SK-N-SH (cell line): ENCODE measurements at regions not wholly inside any gene's neighbourhood (a gene's known extent, or its start where the extent isn't known, plus 50 kb on each side); places are given as distances from the start of the nearest gene placed in this dataset.

ENCODE experiments used
- CTCF ChIA-PET: fragments of 300-600, 350-600 bp; formaldehyde crosslinking; extraction: SDS; loops from one replicate; lab custom pipeline; 2021; lab: Yijun Ruan, JAX
- POLR2A ChIA-PET: fragments of 350-600 bp; sonication (Branson Sonifier 250); formaldehyde crosslinking; extraction: SDS; loops from one replicate; lab custom pipeline; 2020; ENCODE audit warnings: antibody characterized with exemption, inconsistent platforms; lab: Yijun Ruan, JAX
- DNase-seq: peaks from one replicate; pipeline ENCODE4 v3.0.0; 2012
- H2AFZ ChIP-seq: fragments of 200-600 bp; sonication (generic); 2 replicates; pipeline ENCODE4 v1.8.1; 2016; ENCODE audit warnings: antibody characterized with exemption, mild to moderate bottlenecking, low read depth
- H3F3A ChIP-seq: fragments of 200-600 bp; sonication (generic); replicated peaks from 2 replicates; pipeline ENCODE3; 2016; ENCODE audit warnings: antibody characterized with exemption, mild to moderate bottlenecking; ENCODE audit not compliant: insufficient read depth
- H3K27ac ChIP-seq, 2 experiments: fragments of 200-500 bp in 1 of 2; fragments of 200-600 bp in 1 of 2; sonication (Bioruptor generic) in 1 of 2; sonication (generic), shearing (Covaris generic) in 1 of 2; 2 replicates each; pipeline versions ENCODE4 v1.5.1 to v1.6.1; 2014 to 2016; ENCODE audit warnings: low read depth in 2 of 2, inconsistent platforms in 1 of 2, low read length in 1 of 2, mild to moderate bottlenecking in 1 of 2, mixed read lengths in 1 of 2
- H3K27me3 ChIP-seq: fragments of 200-600 bp; sonication (generic), shearing (Covaris generic); 2 replicates; pipeline ENCODE4 v1.6.1; 2016; ENCODE audit warnings: mixed run types; ENCODE audit not compliant: insufficient read depth
- H3K36me3 ChIP-seq, 2 experiments: fragments of 200-500 bp in 1 of 2; fragments of 200-600 bp in 1 of 2; sonication (Bioruptor generic) in 1 of 2; sonication (generic) in 1 of 2; replicated peaks in 1 of 2; 2 replicates each; pipeline versions ENCODE3 to v1.5.1; 2014 to 2016; ENCODE audit warnings: low read length in 1 of 2, mild to moderate bottlenecking in 1 of 2; ENCODE audit not compliant: insufficient read depth in 2 of 2, control insufficient read depth in 1 of 2
- H3K4me1 ChIP-seq, 2 experiments: fragments of 200-500 bp in 1 of 2; fragments of 200-600 bp in 1 of 2; sonication (Bioruptor generic) in 1 of 2; sonication (generic), shearing (Covaris generic) in 1 of 2; 2 replicates each; pipeline versions ENCODE4 v1.5.1 to v1.6.1; 2014 to 2016; ENCODE audit warnings: low read depth in 1 of 2, low read length in 1 of 2, mixed run types in 1 of 2; ENCODE audit not compliant: insufficient read depth in 2 of 2, control insufficient read depth in 1 of 2
- H3K4me2 ChIP-seq: fragments of 200-600 bp; sonication (generic), shearing (Covaris generic); 2 replicates; pipeline ENCODE4 v1.6.1; 2017; ENCODE audit warnings: mixed run types
- H3K4me3 ChIP-seq, 2 experiments: fragments of 200-500 bp in 1 of 2; fragments of 200-600 bp in 1 of 2; sonication (Bioruptor generic) in 1 of 2; sonication (generic), shearing (Covaris generic) in 1 of 2; 2 replicates each; pipeline versions ENCODE4 v1.5.1 to v1.8.1; 2014 to 2016; ENCODE audit warnings: low read depth in 2 of 2, inconsistent platforms in 1 of 2, low read length in 1 of 2, mild to moderate bottlenecking in 1 of 2, mixed read lengths in 1 of 2, moderate library complexity in 1 of 2
- H3K79me2 ChIP-seq: fragments of 200-600 bp; sonication (generic); 2 replicates; pipeline ENCODE4 v1.8.1; 2017; ENCODE audit warnings: mild to moderate bottlenecking; ENCODE audit not compliant: insufficient read depth
- H3K9ac ChIP-seq: fragments of 200-600 bp; sonication (generic); 2 replicates; pipeline ENCODE4 v1.6.1; 2017; ENCODE audit warnings: mixed run types
- H3K9me2 ChIP-seq: fragments of 200-600 bp; sonication (generic); 2 replicates; pipeline ENCODE4 v1.6.1; 2017; ENCODE audit warnings: mixed run types
- H3K9me3 ChIP-seq: fragments of 200-600 bp; sonication (generic); 2 replicates; pipeline ENCODE4 v1.6.1; 2017; ENCODE audit warnings: mixed run types, mild to moderate bottlenecking, moderate library complexity
- H4K20me1 ChIP-seq: fragments of 200-600 bp; sonication (generic); 2 replicates; pipeline ENCODE4 v1.6.1; 2017; ENCODE audit warnings: mild to moderate bottlenecking, mixed run types; ENCODE audit not compliant: insufficient read depth
- CHD2 ChIP-seq: fragments of 150-350 bp; IDR thresholded peaks from 2 replicates; pipeline ENCODE4 v1.6.1; 2018; ENCODE audit warnings: low read length; ENCODE audit not compliant: partially characterized antibody
- EP300 ChIP-seq, 2 experiments: IDR thresholded peaks; 2 replicates each; pipeline versions ENCODE4 v1.4.0 to v1.6.1; 2012; ENCODE audit warnings: borderline replicate concordance in 1 of 2, low read depth in 1 of 2, low read length in 1 of 2
- EZH2phosphoT487 ChIP-seq: fragments of 200-600 bp; sonication (generic); IDR thresholded peaks from 2 replicates; pipeline ENCODE4 v1.6.1; 2017; ENCODE audit warnings: low read depth, mixed run types, mild to moderate bottlenecking, antibody characterized with exemption, moderate library complexity, borderline replicate concordance
- FOXM1 ChIP-seq: IDR thresholded peaks from 2 replicates; pipeline ENCODE4 v1.4.0; 2012; ENCODE audit warnings: low read depth, mild to moderate bottlenecking
- GABPA ChIP-seq: IDR thresholded peaks from 2 replicates; pipeline ENCODE4 v1.4.0; 2012; ENCODE audit warnings: low read depth, mild to moderate bottlenecking
- JUND ChIP-seq: IDR thresholded peaks from 2 replicates; pipeline ENCODE4 v1.4.0; 2012
- MEF2A ChIP-seq: IDR thresholded peaks from 2 replicates; pipeline ENCODE4 v1.4.0; 2012; ENCODE audit warnings: low read depth, borderline replicate concordance
- NRF1 ChIP-seq: IDR thresholded peaks from 2 replicates; pipeline ENCODE4 v1.6.1; 2012; ENCODE audit warnings: low read depth, mild to moderate bottlenecking, low read length
- POLR2AphosphoS5 ChIP-seq: IDR thresholded peaks from 2 replicates; pipeline ENCODE4 v1.6.1; 2012; ENCODE audit warnings: low read depth, low read length
- RXRA ChIP-seq: IDR thresholded peaks from 2 replicates; pipeline ENCODE4 v1.4.0; 2012; ENCODE audit warnings: low read depth, mild to moderate bottlenecking, borderline replicate concordance
- SMC3 ChIP-seq: IDR thresholded peaks from 2 replicates; pipeline ENCODE4 v1.6.1; 2012; ENCODE audit warnings: low read depth, low read length, improper control_type of control experiment
- TAF1 ChIP-seq: IDR thresholded peaks from 2 replicates; pipeline ENCODE4 v1.6.1; 2012; ENCODE audit warnings: low read depth, mild to moderate bottlenecking, low read length, moderate library complexity, borderline replicate concordance
- TCF12 ChIP-seq: IDR thresholded peaks from 2 replicates; pipeline ENCODE4 v1.4.0; 2012
- TEAD4 ChIP-seq: IDR thresholded peaks from 2 replicates; pipeline ENCODE4 v1.4.0; 2012; ENCODE audit warnings: mild to moderate bottlenecking, borderline replicate concordance; ENCODE audit not compliant: insufficient read depth
- TF ChIP-seq, protein P1 (sequence below): IDR thresholded peaks from 2 replicates; pipeline ENCODE4 v1.6.1; 2012; ENCODE audit warnings: mild to moderate bottlenecking, low read depth, low read length, moderate library complexity
- TF ChIP-seq, protein P2 (sequence below): fragments of 200-600 bp; sonication (generic); IDR thresholded peaks from 2 replicates; pipeline ENCODE4 v1.6.1; 2017; ENCODE audit warnings: antibody characterized with exemption, mild to moderate bottlenecking, moderate library complexity
- TF ChIP-seq, protein P3 (sequence below): IDR thresholded peaks from 2 replicates; pipeline ENCODE4; 2012
- TF ChIP-seq, protein P4 (sequence below): fragments of 150-350 bp; IDR thresholded peaks from 2 replicates; pipeline ENCODE4 v1.6.1; 2016; ENCODE audit warnings: mild to moderate bottlenecking, low read depth, low read length

DNA sequence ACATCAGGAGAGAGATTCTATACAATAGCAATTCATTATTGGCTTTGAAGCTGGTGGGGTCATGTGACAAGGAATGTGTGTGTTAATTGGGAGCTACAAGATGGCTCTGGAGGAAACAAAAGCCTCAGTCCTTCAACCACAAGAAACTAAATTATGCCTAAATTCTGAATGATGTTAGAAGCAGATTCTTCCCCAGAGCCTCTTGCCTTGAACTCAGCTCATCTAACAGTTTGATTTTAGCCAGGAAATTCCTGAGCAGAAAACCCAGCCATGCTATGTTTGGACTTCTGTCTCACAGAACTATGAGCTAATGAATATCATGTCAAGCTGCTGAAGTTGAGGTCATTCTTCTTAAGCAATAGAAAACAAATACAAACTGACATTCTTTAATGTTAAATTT is 274.7 kb downstream of the SLC6A15 start:
- Histone ChIP-seq H3K9ac (no peak overlapping the region), H3K4me1 (no peaks in the 10 kb centered on the region; a peak in 1 of 4 replicates), H3K27me3 (no peaks in the 10 kb centered on the region), H3K36me3 (no peaks in the 10 kb centered on the region), H3K9me2 (no peaks in the 10 kb centered on the region), H3K27ac (peak overlapping the region in 1 of 2 experiments; percentile 11; a peak in 1 of 4 replicates), H3F3A (peaks cover 3% of the 10 kb centered on the region), H4K20me1 (no peaks in the 10 kb centered on the region), H2AFZ (peak overlapping the region; percentile 61), H3K79me2 (no peaks in the 10 kb centered on the region), H3K4me3 (no peak overlapping the region), H3K9me3 (no peaks in the 10 kb centered on the region), H3K4me2 (no peak overlapping the region)
- no peak for DNase-seq
- CTCF ChIA-PET = interaction anchor here (0.9 to 1.2 kb wide), 2 partner anchors 22 to 38 kb away, joined by 3 to 4 read pairs; no protein-coding TSS in a partner anchor
- TF ChIP-seq, protein P1, sequence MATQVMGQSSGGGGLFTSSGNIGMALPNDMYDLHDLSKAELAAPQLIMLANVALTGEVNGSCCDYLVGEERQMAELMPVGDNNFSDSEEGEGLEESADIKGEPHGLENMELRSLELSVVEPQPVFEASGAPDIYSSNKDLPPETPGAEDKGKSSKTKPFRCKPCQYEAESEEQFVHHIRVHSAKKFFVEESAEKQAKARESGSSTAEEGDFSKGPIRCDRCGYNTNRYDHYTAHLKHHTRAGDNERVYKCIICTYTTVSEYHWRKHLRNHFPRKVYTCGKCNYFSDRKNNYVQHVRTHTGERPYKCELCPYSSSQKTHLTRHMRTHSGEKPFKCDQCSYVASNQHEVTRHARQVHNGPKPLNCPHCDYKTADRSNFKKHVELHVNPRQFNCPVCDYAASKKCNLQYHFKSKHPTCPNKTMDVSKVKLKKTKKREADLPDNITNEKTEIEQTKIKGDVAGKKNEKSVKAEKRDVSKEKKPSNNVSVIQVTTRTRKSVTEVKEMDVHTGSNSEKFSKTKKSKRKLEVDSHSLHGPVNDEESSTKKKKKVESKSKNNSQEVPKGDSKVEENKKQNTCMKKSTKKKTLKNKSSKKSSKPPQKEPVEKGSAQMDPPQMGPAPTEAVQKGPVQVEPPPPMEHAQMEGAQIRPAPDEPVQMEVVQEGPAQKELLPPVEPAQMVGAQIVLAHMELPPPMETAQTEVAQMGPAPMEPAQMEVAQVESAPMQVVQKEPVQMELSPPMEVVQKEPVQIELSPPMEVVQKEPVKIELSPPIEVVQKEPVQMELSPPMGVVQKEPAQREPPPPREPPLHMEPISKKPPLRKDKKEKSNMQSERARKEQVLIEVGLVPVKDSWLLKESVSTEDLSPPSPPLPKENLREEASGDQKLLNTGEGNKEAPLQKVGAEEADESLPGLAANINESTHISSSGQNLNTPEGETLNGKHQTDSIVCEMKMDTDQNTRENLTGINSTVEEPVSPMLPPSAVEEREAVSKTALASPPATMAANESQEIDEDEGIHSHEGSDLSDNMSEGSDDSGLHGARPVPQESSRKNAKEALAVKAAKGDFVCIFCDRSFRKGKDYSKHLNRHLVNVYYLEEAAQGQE = no peak
- no peak for TF ChIP-seq JUND
- TF ChIP-seq NRF1 = no peak
- TF ChIP-seq TEAD4 = no peak
- no peak for TF ChIP-seq POLR2AphosphoS5
- TF ChIP-seq SMC3 = no peak
- TF ChIP-seq, protein P2, sequence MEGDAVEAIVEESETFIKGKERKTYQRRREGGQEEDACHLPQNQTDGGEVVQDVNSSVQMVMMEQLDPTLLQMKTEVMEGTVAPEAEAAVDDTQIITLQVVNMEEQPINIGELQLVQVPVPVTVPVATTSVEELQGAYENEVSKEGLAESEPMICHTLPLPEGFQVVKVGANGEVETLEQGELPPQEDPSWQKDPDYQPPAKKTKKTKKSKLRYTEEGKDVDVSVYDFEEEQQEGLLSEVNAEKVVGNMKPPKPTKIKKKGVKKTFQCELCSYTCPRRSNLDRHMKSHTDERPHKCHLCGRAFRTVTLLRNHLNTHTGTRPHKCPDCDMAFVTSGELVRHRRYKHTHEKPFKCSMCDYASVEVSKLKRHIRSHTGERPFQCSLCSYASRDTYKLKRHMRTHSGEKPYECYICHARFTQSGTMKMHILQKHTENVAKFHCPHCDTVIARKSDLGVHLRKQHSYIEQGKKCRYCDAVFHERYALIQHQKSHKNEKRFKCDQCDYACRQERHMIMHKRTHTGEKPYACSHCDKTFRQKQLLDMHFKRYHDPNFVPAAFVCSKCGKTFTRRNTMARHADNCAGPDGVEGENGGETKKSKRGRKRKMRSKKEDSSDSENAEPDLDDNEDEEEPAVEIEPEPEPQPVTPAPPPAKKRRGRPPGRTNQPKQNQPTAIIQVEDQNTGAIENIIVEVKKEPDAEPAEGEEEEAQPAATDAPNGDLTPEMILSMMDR = no peak
- no peak for TF ChIP-seq GABPA
- POLR2A ChIA-PET = no interaction called here

DNA sequence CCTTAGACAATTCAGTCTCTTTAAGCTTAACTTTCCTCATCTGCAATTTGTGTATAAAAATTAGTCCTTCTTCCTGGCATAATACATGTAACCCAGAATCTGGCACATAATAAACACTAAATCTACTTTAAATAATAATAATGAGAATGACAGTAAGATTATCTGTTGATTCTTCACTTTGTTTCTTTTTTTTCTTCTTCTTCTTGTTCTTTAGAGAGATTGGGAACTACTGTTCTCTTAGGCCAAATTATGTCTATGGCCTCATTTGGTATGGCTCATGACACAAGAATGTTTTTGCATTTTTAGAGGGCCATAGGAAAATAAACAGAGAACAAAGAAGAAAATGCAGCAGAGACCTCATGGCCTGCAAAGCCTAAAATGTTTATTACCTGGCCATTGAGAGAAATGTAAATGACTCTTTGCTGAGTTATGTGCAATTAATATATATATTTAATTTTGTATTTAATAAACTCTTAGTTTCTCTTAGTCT is 275.8 kb downstream of the SLC6A15 start:
- Histone ChIP-seq H3K9me2 (no peaks in the 10 kb centered on the region), H3K9me3 (no peaks in the 10 kb centered on the region), H3K36me3 (no peaks in the 10 kb centered on the region), H3K9ac (no peak overlapping the region), H4K20me1 (no peaks in the 10 kb centered on the region), H3K27ac (no peak overlapping the region), H3K4me2 (no peak overlapping the region), H3K4me1 (peaks cover 0 to 2% of the 10 kb centered on the region in 2 experiments; a peak in 2 of 4 replicates), H3K79me2 (no peaks in the 10 kb centered on the region), H3F3A (peaks cover 3% of the 10 kb centered on the region), H3K4me3 (no peak overlapping the region), H2AFZ (no peak overlapping the region), H3K27me3 (no peaks in the 10 kb centered on the region)
- no peak for DNase-seq
- ChIA-PET CTCF (no interaction called here), POLR2A (no interaction called here)
- TF ChIP-seq EP300 (IDR thresholded peaks at IDR 0.05; ENCODE audit: borderline replicate concordance in 1 of 2, low read depth in 1 of 2, low read length in 1 of 2) (no peak), MEF2A (no peak), EZH2phosphoT487 (no peak), TAF1 (no peak), CHD2 (no peak), TEAD4 (no peak), FOXM1 (no peak), JUND (no peak), RXRA (no peak), TCF12 (no peak)
- TF ChIP-seq, protein P3, sequence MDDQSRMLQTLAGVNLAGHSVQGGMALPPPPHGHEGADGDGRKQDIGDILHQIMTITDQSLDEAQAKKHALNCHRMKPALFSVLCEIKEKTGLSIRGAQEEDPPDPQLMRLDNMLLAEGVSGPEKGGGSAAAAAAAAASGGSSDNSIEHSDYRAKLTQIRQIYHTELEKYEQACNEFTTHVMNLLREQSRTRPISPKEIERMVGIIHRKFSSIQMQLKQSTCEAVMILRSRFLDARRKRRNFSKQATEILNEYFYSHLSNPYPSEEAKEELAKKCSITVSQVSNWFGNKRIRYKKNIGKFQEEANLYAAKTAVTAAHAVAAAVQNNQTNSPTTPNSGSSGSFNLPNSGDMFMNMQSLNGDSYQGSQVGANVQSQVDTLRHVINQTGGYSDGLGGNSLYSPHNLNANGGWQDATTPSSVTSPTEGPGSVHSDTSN = no peak
- TF ChIP-seq, protein P2 = no peak
- TF ChIP-seq, protein P4, sequence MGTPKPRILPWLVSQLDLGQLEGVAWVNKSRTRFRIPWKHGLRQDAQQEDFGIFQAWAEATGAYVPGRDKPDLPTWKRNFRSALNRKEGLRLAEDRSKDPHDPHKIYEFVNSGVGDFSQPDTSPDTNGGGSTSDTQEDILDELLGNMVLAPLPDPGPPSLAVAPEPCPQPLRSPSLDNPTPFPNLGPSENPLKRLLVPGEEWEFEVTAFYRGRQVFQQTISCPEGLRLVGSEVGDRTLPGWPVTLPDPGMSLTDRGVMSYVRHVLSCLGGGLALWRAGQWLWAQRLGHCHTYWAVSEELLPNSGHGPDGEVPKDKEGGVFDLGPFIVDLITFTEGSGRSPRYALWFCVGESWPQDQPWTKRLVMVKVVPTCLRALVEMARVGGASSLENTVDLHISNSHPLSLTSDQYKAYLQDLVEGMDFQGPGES = no peak
